HG03045 (cell line): ENCODE measurements at regions not wholly inside any gene's neighbourhood (a gene's known extent, or its start where the extent isn't known, plus 50 kb on each side); places are given as distances from the start of the nearest gene placed in this dataset.

Source experiments
- ATAC-seq: cut with Tn5 transposase; IDR thresholded peaks from one replicate; pipeline ENCODE4 v1.9.1; 2021; ENCODE audit warnings: mild to moderate bottlenecking, moderate library complexity; ENCODE audit not compliant: unreplicated experiment

GRCh38 chrY:8655017-8655416 is 682.2 kb upstream of the TSPY4 start:
- no peak for ATAC-seq

- no peak for ATAC-seq
These were observed 681.2 kb upstream of the TSPY4 start for GRCh38 chrY:8656101-8656500.

GRCh38 chrY:8656515-8656914 is 680.7 kb upstream of the TSPY4 start:
- ATAC-seq, result no peak

GRCh38 chrY:8659721-8660120 is 677.5 kb upstream of the TSPY4 start:
- ATAC-seq, result no peak

- no peak for ATAC-seq
These were observed 663.4 kb upstream of the TSPY4 start for GRCh38 chrY:8673896-8674295.

- ATAC-seq, result no peak
These were observed 659.8 kb upstream of the TSPY4 start for GRCh38 chrY:8677336-8677935.

GRCh38 chrY:8687154-8687553 is 650.1 kb upstream of the TSPY4 start:
- ATAC-seq, result no peak

- no peak for ATAC-seq
These were observed 646.2 kb upstream of the TSPY4 start for GRCh38 chrY:8690901-8691685.

GRCh38 chrY:8698571-8698970 is 638.7 kb upstream of the TSPY4 start:
- no peak for ATAC-seq

GRCh38 chrY:8705636-8706300 is 631.5 kb upstream of the TSPY4 start:
- ATAC-seq, result no peak

- no peak for ATAC-seq
These were observed 625.0 kb upstream of the TSPY4 start for GRCh38 chrY:8712296-8712695.

- no peak for ATAC-seq
These were observed 622.0 kb upstream of the TSPY4 start for GRCh38 chrY:8715226-8715625.

- no peak for ATAC-seq
These were observed 610.6 kb upstream of the TSPY4 start for GRCh38 chrY:8726616-8727015.

GRCh38 chrY:8729971-8730370 is 607.3 kb upstream of the TSPY4 start:
- no peak for ATAC-seq

GRCh38 chrY:8741343-8742069 is 595.8 kb upstream of the TSPY4 start:
- no peak for ATAC-seq

GRCh38 chrY:8764184-8764583 is 573.1 kb upstream of the TSPY4 start:
- no peak for ATAC-seq

- no peak for ATAC-seq
These were observed 555.9 kb upstream of the TSPY4 start for GRCh38 chrY:8781184-8781890.

GRCh38 chrY:8794561-8794960 is 542.7 kb upstream of the TSPY4 start:
- no peak for ATAC-seq

GRCh38 chrY:8804317-8804716 is 532.9 kb upstream of the TSPY4 start:
- no peak for ATAC-seq

- ATAC-seq, result no peak
These were observed 529.4 kb upstream of the TSPY4 start for GRCh38 chrY:8807648-8808408.
